ENCODE measurements at regions not wholly inside any gene's neighbourhood (a gene's known extent, or its start where the extent isn't known, plus 50 kb on each side); places are given as distances from the start of the nearest gene placed in this dataset.

- Histone ChIP-seq H3K27me3 (no peaks in the 10 kb centered on the region), H3K9me3 (replicated peaks in 1 of 3) (no peaks in the 10 kb centered on the region), H3K4me1 (replicated peaks in 1 of 2) (no peaks in the 10 kb centered on the region), H3K27ac (no peak overlapping the region), H3K36me3 (replicated peaks in 1 of 2) (no peaks in the 10 kb centered on the region), H3K4me3 (no peak overlapping the region)
- intact Hi-C loops (cut with DNase I), result no loop called here
- 85 to 97% (median 90%) methylated on average over 8 of the region's 8 CpGs for WGBS, 4 donors
- DNase-seq, result no peak
- TF ChIP-seq POLR2A (IDR thresholded peaks at IDR 0.05), result no peak
- TF ChIP-seq CTCF (IDR thresholded peaks at IDR 0.05), result no peak
Observed at GRCh38 chr13:109843695-109844094, 57.3 kb upstream of the IRS2 start.

- H3K4me3 ChIP-seq, result no peak overlapping the region
- H3K36me3 ChIP-seq (replicated peaks in 1 of 2), result no peaks in the 10 kb centered on the region
- no peak for DNase-seq
- no peaks in the 10 kb centered on the region for H3K9me3 ChIP-seq (replicated peaks in 1 of 3)
- 80 to 89% (median 85%) methylated on average over 6 of the region's 6 CpGs for WGBS, 4 donors
- intact Hi-C loops (cut with DNase I), result no loop called here
- H3K27ac ChIP-seq, result no peak overlapping the region
- no peak for TF ChIP-seq CTCF (IDR thresholded peaks at IDR 0.05)
- no peak for TF ChIP-seq POLR2A (IDR thresholded peaks at IDR 0.05)
- H3K27me3 ChIP-seq, result no peaks in the 10 kb centered on the region
- no peaks in the 10 kb centered on the region for H3K4me1 ChIP-seq (replicated peaks in 1 of 2)
Observed at GRCh38 chr13:109842212-109842920, 56.0 kb upstream of the IRS2 start.

- Histone ChIP-seq H3K9me3 (replicated peaks in 1 of 3) (no peaks in the 10 kb centered on the region), H3K4me1 (replicated peaks in 1 of 2) (no peaks in the 10 kb centered on the region), H3K27ac (no peak overlapping the region), H3K27me3 (no peaks in the 10 kb centered on the region), H3K4me3 (no peak overlapping the region), H3K36me3 (replicated peaks in 1 of 2) (no peaks in the 10 kb centered on the region)
- WGBS, 4 donors, result 93 to 96% (median 94%) methylated on average over 4 of the region's 4 CpGs
- DNase-seq, result no peak
- no peak for TF ChIP-seq POLR2A (IDR thresholded peaks at IDR 0.05)
- TF ChIP-seq CTCF (IDR thresholded peaks at IDR 0.05), result no peak
- intact Hi-C loops (cut with DNase I), result no loop called here
Observed at GRCh38 chr13:109840893-109841287, 54.5 kb upstream of the IRS2 start.

- Histone ChIP-seq H3K36me3 (replicated peaks in 1 of 2) (no peaks in the 10 kb centered on the region), H3K4me1 (replicated peaks in 1 of 2) (no peaks in the 10 kb centered on the region), H3K4me3 (no peak overlapping the region), H3K27ac (no peak overlapping the region), H3K9me3 (replicated peaks in 1 of 3) (no peaks in the 10 kb centered on the region), H3K27me3 (no peaks in the 10 kb centered on the region)
- WGBS, 4 donors, result 47 to 63% (median 53%) methylated on average over 9 of the region's 9 CpGs
- no peak for DNase-seq
- TF ChIP-seq POLR2A (IDR thresholded peaks at IDR 0.05) (no peak), CTCF (IDR thresholded peaks at IDR 0.05) (no peak)
- intact Hi-C loops (cut with DNase I), result no loop called here
Observed at GRCh38 chr13:109840201-109840892, 54.0 kb upstream of the IRS2 start.

All from adrenal gland (tissue), 9 donors.